Lower lobe of right lung (tissue), 2 donors: ENCODE measurements at regions not wholly inside any gene's neighbourhood (a gene's known extent, or its start where the extent isn't known, plus 50 kb on each side); places are given as distances from the start of the nearest gene placed in this dataset.

Source experiments
- ATAC-seq, 2 donors: fragments of 200-7000 bp; cut with Tn5 transposase; one replicate each; pipeline ENCODE4 v1.9.1; 2020 to 2022; ENCODE audit warnings: mild to moderate bottlenecking in 2 of 2, moderate library complexity in 2 of 2
- DNase-seq: peaks from one replicate; pipeline ENCODE4 v3.0.0-alpha.2; 2020
- H3K27ac ChIP-seq: fragments of 200-600 bp; one replicate; pipeline ENCODE4 v1.8.0; 2022
- H3K27me3 ChIP-seq: fragments of 200-600 bp; one replicate; pipeline ENCODE4 v1.8.0; 2022; ENCODE audit warnings: low read depth
- H3K36me3 ChIP-seq: fragments of 200-600 bp; one replicate; pipeline ENCODE4 v1.8.0; 2022; ENCODE audit warnings: mild to moderate bottlenecking
- H3K4me1 ChIP-seq: fragments of 200-600 bp; one replicate; pipeline ENCODE4 v1.8.0; 2022
- H3K4me3 ChIP-seq: fragments of 200-600 bp; one replicate; pipeline ENCODE4 v1.8.0; 2022; ENCODE audit warnings: mild to moderate bottlenecking
- H3K9me3 ChIP-seq: fragments of 200-600 bp; one replicate; pipeline ENCODE4 v1.8.0; 2022
- CTCF ChIP-seq: fragments of 200-600 bp; IDR thresholded peaks from one replicate; pipeline ENCODE4 v1.8.0; 2022; ENCODE audit warnings: antibody characterized with exemption, mild to moderate bottlenecking
- intact Hi-C: fragments of 100-400 bp; cut with DNase I; formaldehyde crosslinking; loops from one replicate; pipeline ENCODE4 v1.11.0; 2022
- donor health status: DM: no; HTN: yes; CAD: no; lungs with severe emphysema.

GRCh38 chr9:115601434-115601833, 483.5 kb upstream of the TNC start:
- no peaks in the 10 kb centered on the region for H3K27me3 ChIP-seq
- intact Hi-C loops = no loop called here
- H3K36me3 ChIP-seq = no peaks in the 10 kb centered on the region
- ATAC-seq (no peak), DNase-seq (no peak)
- TF ChIP-seq CTCF = no peak
- H3K4me1 ChIP-seq = no peaks in the 10 kb centered on the region
- no peak overlapping the region for H3K4me3 ChIP-seq
- no peaks in the 10 kb centered on the region for H3K9me3 ChIP-seq
- no peak overlapping the region for H3K27ac ChIP-seq

- H3K36me3 ChIP-seq = no peaks in the 10 kb centered on the region
- TF ChIP-seq CTCF = no peak
- intact Hi-C loops = no loop called here
- H3K4me1 ChIP-seq = no peaks in the 10 kb centered on the region
- H3K4me3 ChIP-seq = no peak overlapping the region
- ATAC-seq = no peak
- no peaks in the 10 kb centered on the region for H3K27me3 ChIP-seq
- no peaks in the 10 kb centered on the region for H3K9me3 ChIP-seq
- H3K27ac ChIP-seq = no peak overlapping the region
- no peak for DNase-seq
Observed at GRCh38 chr9:115604831-115605483, 487.0 kb upstream of the TNC start.

GRCh38 chr9:115606838-115607237, 488.9 kb upstream of the TNC start:
- Histone ChIP-seq H3K27ac (no peak overlapping the region), H3K36me3 (no peaks in the 10 kb centered on the region), H3K4me3 (no peak overlapping the region), H3K4me1 (no peaks in the 10 kb centered on the region), H3K9me3 (no peaks in the 10 kb centered on the region), H3K27me3 (no peaks in the 10 kb centered on the region)
- TF ChIP-seq CTCF = no peak
- intact Hi-C loops = no loop called here
- ATAC-seq (no peak), DNase-seq (no peak)

GRCh38 chr9:115614326-115614999, 496.5 kb upstream of the TNC start:
- no peak overlapping the region for H3K27ac ChIP-seq
- no peaks in the 10 kb centered on the region for H3K9me3 ChIP-seq
- H3K36me3 ChIP-seq = no peaks in the 10 kb centered on the region
- ATAC-seq (no peak), DNase-seq (no peak)
- H3K4me1 ChIP-seq = no peaks in the 10 kb centered on the region
- no peaks in the 10 kb centered on the region for H3K27me3 ChIP-seq
- intact Hi-C loops = no loop called here
- no peak overlapping the region for H3K4me3 ChIP-seq
- no peak for TF ChIP-seq CTCF

GRCh38 chr9:115615000-115615401, 497.0 kb upstream of the TNC start:
- H3K4me3 ChIP-seq = no peak overlapping the region
- intact Hi-C loops = no loop called here
- no peak for TF ChIP-seq CTCF
- ATAC-seq = no peak
- no peaks in the 10 kb centered on the region for H3K36me3 ChIP-seq
- H3K27ac ChIP-seq = no peak overlapping the region
- H3K27me3 ChIP-seq = no peaks in the 10 kb centered on the region
- no peaks in the 10 kb centered on the region for H3K4me1 ChIP-seq
- DNase-seq = no peak
- no peaks in the 10 kb centered on the region for H3K9me3 ChIP-seq
